ENCODE measurements at regions not wholly inside any gene's neighbourhood (a gene's known extent, or its start where the extent isn't known, plus 50 kb on each side); places are given as distances from the start of the nearest gene placed in this dataset.
"Not testable (repeated sequence)": the region's sequence is repeated elsewhere in the genome, so short reads cannot be mapped to it uniquely, and the experiment has no call there.

DNA sequence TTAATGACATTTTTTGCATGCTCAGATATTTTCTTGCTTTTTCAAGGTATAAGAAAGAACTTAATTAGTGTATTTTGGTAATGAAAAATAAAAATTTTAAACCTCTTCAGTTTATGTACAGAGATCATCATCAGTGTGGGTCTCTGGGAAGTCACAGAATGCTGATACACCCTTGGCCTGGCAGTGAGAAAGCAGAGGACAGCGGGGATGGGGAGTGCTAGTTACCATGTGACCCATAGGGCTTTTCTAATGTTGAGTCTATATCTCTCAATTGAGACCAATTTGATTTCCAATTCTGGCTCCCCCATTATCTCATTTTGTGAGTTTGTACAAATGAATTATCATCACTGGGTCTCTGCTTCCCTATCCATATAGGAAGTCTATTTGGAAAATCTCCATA lies 305.7 kb downstream of the CYRIA start:
- DNase-seq = no peak

- DNase-seq = no peak
These were observed 308.4 kb downstream of the CYRIA start for GRCh38 chr2:16357188-16357587.

- DNase-seq = no peak
These were observed 314.1 kb downstream of the CYRIA start for GRCh38 chr2:16351541-16351940.

GRCh38 chr2:16351137-16351536 lies 314.5 kb downstream of the CYRIA start:
- DNase-seq = no peak

DNA sequence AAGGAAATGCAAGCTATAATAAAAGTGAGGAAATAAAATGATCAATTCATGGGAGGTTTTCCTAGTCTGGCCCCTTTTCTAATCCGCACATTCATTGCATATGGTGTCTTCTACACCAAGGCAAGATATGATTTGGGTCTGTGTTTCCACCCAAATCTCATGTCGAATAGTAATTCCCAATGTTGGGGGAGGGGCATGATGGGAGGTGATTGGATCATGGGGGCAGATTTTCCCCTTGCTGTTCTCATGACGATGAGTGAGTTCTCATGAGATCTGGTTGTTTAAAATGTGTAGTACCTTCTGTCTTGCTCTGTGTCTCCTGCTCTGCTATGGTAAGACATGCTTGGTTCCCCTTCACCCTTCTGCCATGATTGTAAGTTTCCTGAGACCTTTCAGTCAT lies 315.4 kb downstream of the CYRIA start:
- no peak for DNase-seq

GRCh38 chr2:16349811-16350210 lies 315.8 kb downstream of the CYRIA start:
- no peak for DNase-seq

GRCh38 chr2:16348821-16349515 lies 316.7 kb downstream of the CYRIA start:
- DNase-seq = no peak

GRCh38 chr2:16346671-16347070 lies 319.0 kb downstream of the CYRIA start:
- DNase-seq = no peak

- not testable (repeated sequence) for DNase-seq
These were observed 320.4 kb downstream of the CYRIA start for GRCh38 chr2:16345231-16345630.

DNA sequence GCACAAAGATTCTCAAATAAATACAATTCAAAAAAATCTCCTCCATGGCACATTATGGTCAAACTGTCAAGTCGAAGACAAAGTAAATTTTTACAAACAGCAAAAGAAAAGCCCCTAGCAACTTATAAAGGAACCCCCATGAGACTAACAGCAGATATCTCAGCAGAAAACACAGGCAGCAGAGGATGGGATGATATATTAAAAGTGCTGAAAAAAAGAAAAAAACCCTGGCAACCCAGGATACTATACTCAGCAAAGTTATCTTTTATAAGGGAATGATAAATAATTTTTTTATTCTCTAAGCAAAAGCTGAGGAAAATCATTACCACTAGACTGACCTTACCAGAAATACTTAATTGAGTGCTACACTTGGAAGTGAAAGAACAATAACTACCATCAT lies 326.4 kb downstream of the CYRIA start:
- no peak for DNase-seq

DNA sequence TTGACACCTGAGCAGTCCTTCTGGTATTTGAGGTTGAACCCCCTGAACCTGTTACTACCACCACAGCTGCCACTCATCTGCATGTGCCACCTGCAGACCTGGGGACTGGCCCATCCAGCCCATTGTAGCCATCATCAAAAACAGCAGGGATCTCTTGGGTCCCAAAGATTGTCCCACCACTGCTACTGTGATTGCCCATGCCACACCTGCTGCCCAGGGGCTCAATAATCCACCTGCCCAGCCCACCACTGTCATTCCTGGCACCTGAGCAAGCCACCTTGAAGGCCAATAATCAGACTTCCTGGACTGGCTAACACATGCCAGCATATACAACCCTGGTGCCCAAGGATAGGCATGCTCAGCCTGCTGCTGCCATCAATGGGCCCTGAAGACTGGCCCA lies 327.6 kb downstream of the CYRIA start:
- no peak for DNase-seq

DNA sequence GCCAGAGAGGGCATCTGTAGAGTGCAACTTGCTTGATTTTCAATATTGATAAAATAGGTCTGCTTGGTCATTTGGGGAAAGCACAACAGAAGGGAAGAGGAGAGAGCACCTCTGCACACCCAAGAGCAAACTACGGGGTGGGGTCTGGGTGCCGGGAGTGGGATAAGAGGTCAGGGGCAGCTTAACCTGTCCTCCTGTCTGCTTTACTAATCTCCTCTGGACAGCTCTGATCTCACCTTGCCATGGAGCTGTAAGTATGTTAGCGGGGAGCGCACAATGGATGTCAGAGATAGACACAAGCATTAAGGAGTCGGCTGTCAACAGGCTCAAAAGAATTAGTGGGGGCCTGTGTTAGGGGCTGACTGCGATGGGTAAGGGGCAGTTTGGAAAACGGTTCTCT lies 328.7 kb downstream of the CYRIA start:
- DNase-seq = no peak

DNA sequence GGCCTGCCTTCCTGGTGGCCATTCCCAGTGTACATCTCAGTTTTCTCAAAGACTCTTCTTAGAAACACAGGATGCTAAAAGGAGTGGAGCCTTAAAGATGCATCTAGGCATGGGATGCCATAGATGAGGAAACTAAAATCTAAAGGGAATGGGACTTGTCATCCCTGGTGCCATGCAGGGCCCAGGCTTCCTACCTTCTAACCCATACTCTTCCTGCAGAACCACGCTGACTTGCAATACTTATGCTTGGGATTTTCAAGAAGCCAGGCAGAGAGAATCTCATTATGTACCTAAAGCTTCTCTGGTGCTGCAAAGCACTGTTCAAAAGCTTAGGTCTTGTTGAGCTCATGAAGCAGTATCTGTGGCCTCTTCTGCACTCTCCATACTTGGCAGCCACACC lies 329.1 kb downstream of the CYRIA start:
- DNase-seq = no peak

- DNase-seq = no peak
These were observed 329.7 kb downstream of the CYRIA start for GRCh38 chr2:16335947-16336346.

- DNase-seq = no peak
These were observed 330.1 kb downstream of the CYRIA start for GRCh38 chr2:16335604-16335930.

DNA sequence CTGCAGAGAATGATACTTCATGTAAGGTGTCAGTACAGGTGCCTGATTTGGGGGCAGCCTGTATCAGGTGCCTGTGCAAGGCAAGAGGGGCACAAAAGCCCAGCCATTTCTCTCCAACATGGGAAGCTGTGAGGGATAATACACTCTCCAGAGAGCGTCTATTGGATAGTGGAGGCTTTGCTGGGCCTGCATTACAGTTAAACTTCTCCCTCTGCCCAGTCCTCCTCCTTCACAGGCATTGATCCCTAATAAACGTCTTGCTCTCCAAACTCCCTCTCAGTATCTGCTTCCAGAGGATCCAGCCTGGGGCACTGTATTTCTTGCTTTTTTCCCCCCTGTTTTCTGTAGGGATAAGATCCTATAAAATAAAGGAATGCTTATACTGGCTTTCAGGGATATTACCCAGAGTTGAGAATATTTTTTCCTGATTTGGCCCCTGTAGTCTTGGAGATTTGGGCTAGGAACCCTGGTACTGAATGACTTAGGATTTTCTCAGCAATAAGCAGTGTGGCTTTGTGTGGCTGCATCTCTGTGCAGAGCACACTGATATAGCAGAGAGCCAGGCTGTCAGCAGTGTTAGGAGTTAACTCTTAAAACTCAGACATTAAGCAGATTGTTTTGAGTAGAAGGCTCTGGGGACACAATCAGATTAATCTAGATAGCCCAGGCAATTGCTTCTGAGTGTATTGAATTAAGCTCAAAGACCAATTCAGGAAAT lies 330.6 kb downstream of the CYRIA start:
- DNase-seq = no peak

DNA sequence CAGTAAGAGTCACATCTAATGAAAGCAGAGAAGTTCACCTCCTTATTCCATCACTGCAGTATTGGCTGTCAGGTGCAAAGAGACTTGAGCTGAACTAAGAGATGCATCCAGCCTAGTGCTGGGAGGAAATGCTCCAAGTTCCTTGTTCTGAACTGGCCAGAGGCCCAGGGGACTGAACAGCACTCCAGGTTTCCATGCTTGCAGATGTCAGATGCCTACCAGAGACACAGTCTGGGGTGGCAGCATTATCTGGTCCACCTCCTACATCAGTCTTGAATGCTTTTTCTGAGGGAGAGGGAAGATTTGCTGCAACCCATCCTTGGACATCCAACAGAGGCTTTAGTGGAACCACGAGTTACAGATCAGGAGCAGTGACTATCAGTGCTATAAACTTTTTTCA lies 331.3 kb downstream of the CYRIA start:
- DNase-seq = no peak

DNA sequence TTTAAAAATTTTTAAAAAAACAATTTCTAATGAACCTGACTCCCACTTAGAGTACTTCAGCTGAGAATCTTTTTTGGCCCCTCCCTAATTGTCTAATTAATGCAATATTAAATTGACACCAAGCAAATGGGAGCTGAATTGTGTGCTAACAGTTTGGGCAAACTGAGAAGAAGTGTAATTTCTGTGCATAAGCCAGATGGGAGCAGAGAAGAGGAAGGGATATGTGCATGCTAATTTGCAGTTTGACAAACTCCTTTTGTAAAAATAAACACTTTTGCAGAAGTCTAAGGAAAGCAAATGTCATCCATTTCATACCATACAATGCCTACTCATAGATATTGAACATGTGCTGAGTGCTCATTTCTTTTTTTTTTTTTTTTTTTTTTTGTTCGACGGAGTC lies 332.0 kb downstream of the CYRIA start:
- no peak for DNase-seq

GRCh38 chr2:16332681-16333557 lies 332.7 kb downstream of the CYRIA start:
- no peak for DNase-seq

DNA sequence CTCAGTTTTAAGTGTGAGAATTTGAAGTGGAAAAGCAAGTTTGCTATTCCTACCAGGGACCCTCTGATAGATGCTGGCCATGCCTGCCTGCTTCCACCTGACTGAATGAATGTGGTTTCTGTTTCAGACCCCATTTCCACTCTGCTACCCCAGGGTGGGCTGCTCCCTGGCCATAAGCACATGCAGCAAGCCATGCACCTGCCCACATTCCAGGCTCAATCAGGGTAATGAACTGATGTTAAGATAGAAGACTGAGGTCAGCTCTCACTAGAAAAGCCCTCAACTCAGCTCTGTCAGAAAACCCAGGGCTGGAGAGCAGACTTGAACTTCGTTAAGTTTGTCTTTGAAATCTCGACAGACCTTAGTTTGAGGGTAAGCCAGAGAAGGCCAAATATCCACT lies 333.9 kb downstream of the CYRIA start:
- no peak for DNase-seq

- no peak for DNase-seq
These were observed 334.7 kb downstream of the CYRIA start for GRCh38 chr2:16330982-16331381.

- peak; percentile 35 for DNase-seq
These were observed 335.1 kb downstream of the CYRIA start for GRCh38 chr2:16330571-16330970.

DNA sequence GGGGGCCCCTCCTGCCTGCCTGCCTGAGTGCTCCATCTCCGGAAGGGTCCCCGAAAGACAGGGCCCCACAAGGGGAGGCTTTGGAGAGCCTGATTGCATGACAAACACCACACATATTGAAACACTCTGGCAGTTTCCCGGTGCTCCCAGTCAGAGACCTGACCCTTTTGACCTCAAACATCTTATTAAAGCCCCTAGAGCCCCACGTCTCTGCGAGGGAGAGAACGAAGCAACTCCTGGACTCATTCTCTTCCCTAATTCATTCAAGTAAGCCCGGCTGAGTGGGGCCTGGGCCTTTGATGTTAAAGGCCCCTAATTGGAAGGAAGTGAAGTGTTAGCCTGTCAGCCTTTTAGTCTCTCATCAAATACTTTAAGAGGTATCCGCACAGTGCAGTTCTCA lies 335.6 kb downstream of the CYRIA start:
- DNase-seq = no peak

GRCh38 chr2:16329421-16329820 lies 336.2 kb downstream of the CYRIA start:
- no peak for DNase-seq
